IgD-negative memory B cell (primary cell): ENCODE measurements at regions not wholly inside any gene's neighbourhood (a gene's known extent, or its start where the extent isn't known, plus 50 kb on each side); places are given as distances from the start of the nearest gene placed in this dataset.

Source experiments
- H3K27ac Mint-ChIP-seq, 3 donors: one replicate each; pipeline ENCODE4 v1.8.0; 2020 to 2022; ENCODE audit warnings: mild to moderate bottlenecking in 3 of 3, mixed read lengths in 3 of 3, moderate library complexity in 1 of 3
- H3K27me3 Mint-ChIP-seq: one replicate; pipeline ENCODE4 v1.8.0; 2021; ENCODE audit warnings: mixed read lengths
- H3K36me3 Mint-ChIP-seq: one replicate; pipeline ENCODE4 v1.8.0; 2020; ENCODE audit warnings: mild to moderate bottlenecking, mixed read lengths
- H3K4me1 Mint-ChIP-seq, 3 donors: one replicate each; pipeline ENCODE4 v1.8.0; 2020 to 2022; ENCODE audit warnings: mixed read lengths in 3 of 3, mild to moderate bottlenecking in 1 of 3
- H3K4me3 Mint-ChIP-seq, 4 donors: one replicate each; pipeline ENCODE4 v1.8.0; 2020 to 2022; ENCODE audit warnings: mild to moderate bottlenecking in 4 of 4, mixed read lengths in 4 of 4, moderate library complexity in 3 of 4
- H3K9me3 Mint-ChIP-seq, 3 donors: one replicate each; pipeline ENCODE4 v1.8.0; 2020 to 2021; ENCODE audit warnings: mixed read lengths in 3 of 3, mild to moderate bottlenecking in 1 of 3

DNA sequence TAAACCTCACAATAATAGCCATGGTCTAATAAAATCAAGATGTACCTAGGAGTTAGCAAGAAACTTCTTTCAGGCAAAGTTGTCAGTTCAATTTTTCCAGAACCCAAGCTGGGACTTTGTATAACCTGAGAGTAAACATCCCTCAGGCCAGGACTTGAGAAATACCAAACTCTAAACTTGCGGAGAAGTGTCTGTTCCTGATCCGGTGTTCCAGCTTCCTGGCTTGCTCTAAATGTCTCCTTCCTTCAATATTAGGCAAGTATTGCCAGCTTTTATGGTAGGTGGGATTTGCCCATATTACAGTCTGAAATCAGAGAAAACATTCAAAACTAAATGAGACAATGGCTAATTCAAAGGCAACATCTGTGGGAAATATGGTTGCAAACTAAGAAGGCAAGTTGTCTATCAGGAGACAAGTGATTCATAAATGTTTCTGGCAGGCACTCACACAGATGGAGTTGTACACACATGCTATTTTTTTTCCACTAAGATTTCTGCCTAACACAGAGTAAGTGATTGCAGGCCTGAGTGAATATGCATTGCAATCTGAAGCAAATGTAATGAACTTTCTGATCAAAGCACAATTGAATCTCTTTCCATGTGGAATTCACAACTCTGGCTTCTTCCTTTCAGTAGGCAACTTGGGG is 88.3 kb upstream of the COL8A1 start:
- Mint-ChIP-seq H3K36me3 (no peaks in the 10 kb centered on the region), H3K4me1 (peaks cover 0 to 2% (median 0%) of the 10 kb centered on the region in 3 donors), H3K27ac (no peak overlapping the region), H3K27me3 (no peaks in the 10 kb centered on the region), H3K9me3 (peaks cover 0 to 3% (median 0%) of the 10 kb centered on the region in 3 donors), H3K4me3 (no peak overlapping the region)

DNA sequence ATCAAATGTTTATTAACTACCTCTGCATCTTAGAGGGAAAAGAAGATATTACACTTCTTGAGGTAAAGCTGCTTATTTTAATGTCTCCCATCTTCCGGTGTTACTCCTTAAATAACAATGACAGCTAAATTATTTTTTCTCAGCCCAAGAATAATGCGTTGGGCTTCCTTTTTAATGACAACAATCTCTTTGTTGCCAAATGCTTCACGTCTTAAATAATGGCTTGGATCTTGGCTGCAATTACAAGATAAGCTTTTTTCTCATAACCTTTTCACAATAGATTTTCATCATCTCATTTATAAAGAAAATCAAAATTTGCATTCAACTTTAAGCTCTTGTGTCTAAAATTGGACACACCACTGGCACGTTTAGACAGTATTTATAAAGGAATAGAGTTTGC is 89.2 kb upstream of the COL8A1 start:
- no peak overlapping the region for H3K4me3 Mint-ChIP-seq
- H3K36me3 Mint-ChIP-seq = no peaks in the 10 kb centered on the region
- H3K4me1 Mint-ChIP-seq = peaks cover 0 to 2% (median 0%) of the 10 kb centered on the region in 3 donors
- H3K27ac Mint-ChIP-seq = no peak overlapping the region
- no peaks in the 10 kb centered on the region for H3K9me3 Mint-ChIP-seq
- H3K27me3 Mint-ChIP-seq = no peaks in the 10 kb centered on the region

DNA sequence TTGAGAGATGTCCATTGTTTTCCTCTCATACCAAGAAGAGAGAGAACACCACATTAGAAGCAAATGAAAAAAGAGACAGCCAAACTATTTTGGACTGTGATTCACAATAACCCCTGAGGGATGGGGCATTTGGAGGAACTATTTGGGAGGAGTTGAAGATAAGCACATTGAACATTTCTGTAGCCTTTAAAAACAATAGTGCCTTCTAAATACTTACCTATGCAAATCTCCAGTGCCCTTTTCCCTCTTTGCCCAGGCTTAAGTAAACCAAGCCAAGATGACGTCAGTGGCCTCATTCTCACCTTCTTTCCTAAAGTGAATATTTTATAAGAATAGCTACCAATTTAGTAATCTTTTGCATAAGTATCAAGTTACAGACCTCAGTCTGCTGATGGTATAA is 89.7 kb upstream of the COL8A1 start:
- Mint-ChIP-seq H3K4me3 (no peak overlapping the region), H3K27me3 (no peaks in the 10 kb centered on the region), H3K9me3 (no peaks in the 10 kb centered on the region), H3K4me1 (peaks cover 0 to 2% (median 0%) of the 10 kb centered on the region in 3 donors), H3K27ac (no peak overlapping the region), H3K36me3 (no peaks in the 10 kb centered on the region)

DNA sequence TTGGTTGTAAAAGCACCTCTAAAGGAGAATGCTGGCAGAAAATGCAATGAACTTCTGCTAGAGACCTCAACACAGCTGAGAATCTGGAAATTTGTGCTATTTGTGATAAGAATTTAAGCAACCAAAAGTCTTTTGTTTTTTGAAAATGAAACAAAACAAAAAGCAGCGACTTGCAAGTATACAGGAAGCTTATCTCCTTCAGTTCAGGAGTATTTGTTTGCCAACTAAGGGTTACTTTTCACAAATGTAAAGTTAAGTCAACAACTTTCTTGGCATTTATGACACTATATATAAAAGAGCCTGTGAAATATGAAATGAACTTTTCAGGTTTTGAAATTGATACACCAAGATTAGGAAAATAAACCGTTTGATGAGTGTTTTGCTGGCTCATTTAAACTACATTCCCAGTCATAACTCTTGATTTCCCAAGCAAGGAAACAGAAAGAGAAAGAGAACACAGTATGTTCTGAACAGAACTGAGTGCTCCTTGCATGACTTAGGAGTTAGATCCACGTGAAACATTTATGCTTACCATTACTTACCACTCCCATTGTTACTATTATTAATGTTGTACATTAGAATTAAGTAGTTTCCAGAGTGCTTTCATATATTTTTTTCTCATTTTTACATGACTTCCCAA is 92.3 kb upstream of the COL8A1 start:
- H3K9me3 Mint-ChIP-seq = no peaks in the 10 kb centered on the region
- H3K27me3 Mint-ChIP-seq = no peaks in the 10 kb centered on the region
- peaks cover 2% of the 10 kb centered on the region for H3K36me3 Mint-ChIP-seq
- H3K4me1 Mint-ChIP-seq = peaks cover 0 to 2% (median 0%) of the 10 kb centered on the region in 3 donors
- no peak overlapping the region for H3K27ac Mint-ChIP-seq
- no peak overlapping the region for H3K4me3 Mint-ChIP-seq

DNA sequence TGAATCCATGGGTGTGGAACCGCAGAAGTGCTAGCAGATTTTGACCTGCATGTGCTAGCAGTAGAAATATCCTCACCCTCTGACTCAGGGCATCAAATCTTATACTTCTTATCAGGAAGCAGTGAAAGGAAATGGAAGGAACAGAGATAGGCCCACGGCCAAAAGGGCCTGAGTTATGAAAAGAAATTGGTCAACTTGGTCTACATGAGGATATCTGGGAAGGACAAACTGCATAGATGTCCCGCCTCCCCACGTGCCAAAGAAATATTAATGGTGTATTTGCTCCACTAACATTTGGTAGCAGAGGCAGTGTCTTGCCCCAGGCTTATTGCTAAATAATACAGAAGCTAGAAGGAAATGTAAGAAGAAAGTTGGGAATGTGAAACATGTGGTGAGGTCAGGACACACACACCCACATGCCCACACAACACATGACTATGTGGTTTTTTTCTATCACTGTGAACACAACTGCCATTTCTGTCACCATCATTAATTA is 93.6 kb upstream of the COL8A1 start:
- Mint-ChIP-seq H3K9me3 (no peaks in the 10 kb centered on the region), H3K36me3 (peaks cover 2% of the 10 kb centered on the region), H3K27ac (no peak overlapping the region), H3K4me1 (peaks cover 0 to 2% (median 0%) of the 10 kb centered on the region in 3 donors), H3K27me3 (no peaks in the 10 kb centered on the region), H3K4me3 (no peak overlapping the region)

DNA sequence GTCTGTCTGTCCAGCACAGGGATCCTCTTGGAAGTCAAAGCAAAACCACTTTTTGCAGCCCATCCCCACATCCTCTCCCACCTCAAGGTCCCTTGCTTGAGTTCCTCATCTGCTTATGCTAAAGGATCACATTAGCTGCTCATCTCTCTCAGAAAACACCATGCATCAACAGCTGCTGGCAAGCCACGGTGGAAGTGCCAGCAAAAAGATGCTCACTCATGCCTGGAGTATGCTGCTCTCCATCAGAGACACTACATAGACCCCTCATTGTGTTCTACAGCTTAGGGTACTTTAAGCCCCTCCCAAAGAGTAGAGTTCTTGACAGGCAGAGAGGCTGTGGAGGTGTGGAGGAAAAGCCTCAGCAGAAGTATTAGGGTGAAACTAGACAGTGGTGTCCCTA is 94.6 kb upstream of the COL8A1 start:
- no peak overlapping the region for H3K4me3 Mint-ChIP-seq
- H3K4me1 Mint-ChIP-seq = peaks cover 0 to 2% (median 0%) of the 10 kb centered on the region in 3 donors
- H3K27ac Mint-ChIP-seq = no peak overlapping the region
- H3K36me3 Mint-ChIP-seq = peaks cover 2% of the 10 kb centered on the region
- H3K9me3 Mint-ChIP-seq = no peaks in the 10 kb centered on the region
- no peaks in the 10 kb centered on the region for H3K27me3 Mint-ChIP-seq

DNA sequence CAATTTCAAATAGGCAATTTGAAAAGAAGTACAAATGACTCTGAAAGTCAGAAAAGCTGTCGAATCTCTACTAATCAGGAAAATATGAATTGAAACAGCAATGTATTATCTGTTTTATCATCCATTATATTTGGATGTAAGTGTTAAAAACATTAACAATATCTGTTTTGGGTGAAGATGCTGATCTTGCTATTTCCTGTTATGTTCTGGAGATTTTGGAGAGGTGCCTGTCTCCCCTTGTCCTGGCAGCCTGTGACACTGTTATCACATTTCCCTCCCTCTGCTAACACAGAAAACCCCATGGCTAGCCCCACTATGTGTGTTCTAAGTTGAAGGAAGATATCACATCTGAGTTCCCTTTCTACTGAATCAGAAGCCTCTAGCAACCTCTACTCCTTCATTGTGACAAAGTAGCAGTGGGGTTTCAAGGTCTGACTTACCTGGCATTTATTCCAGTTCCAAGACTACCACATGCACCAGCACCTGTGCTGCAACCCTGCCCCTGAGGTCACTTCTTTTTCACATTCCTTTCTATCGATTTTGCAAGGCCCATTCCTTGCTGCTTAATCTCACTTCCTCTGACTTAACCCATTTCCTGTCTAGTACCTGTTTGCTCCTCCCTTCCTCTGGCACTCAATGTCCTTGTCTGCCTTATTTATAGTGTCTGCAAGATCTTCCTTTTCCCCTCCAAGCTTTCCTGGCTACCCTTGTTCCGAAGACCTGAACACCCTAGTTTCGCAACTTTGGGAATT is 95.5 kb upstream of the COL8A1 start:
- Mint-ChIP-seq H3K27me3 (no peaks in the 10 kb centered on the region), H3K9me3 (no peaks in the 10 kb centered on the region), H3K27ac (no peak overlapping the region), H3K4me3 (no peak overlapping the region), H3K4me1 (peaks cover 0 to 2% (median 0%) of the 10 kb centered on the region in 3 donors), H3K36me3 (peaks cover 2% of the 10 kb centered on the region)

DNA sequence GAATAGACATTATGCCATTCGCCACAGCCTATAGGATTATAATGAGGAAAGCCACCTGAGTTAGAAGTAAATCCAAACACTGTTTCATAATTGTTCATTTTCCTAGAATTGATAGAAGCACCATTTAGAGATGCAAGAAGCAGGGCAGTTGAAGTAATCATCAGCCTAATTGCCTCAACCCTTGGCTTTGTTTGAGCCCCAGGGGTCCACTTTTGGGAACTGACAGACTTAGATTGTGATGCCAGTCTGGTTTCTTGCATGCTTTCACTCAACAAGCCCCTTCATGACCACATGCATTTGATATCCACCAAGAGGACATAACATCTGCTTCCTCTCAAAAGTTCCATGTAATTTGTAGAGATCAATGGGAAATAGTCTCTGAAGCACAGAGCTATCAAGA is 97.2 kb upstream of the COL8A1 start:
- peaks cover 2% of the 10 kb centered on the region for H3K36me3 Mint-ChIP-seq
- H3K4me1 Mint-ChIP-seq = peaks cover 0 to 2% (median 0%) of the 10 kb centered on the region in 3 donors
- no peaks in the 10 kb centered on the region for H3K27me3 Mint-ChIP-seq
- no peaks in the 10 kb centered on the region for H3K9me3 Mint-ChIP-seq
- no peak overlapping the region for H3K27ac Mint-ChIP-seq
- H3K4me3 Mint-ChIP-seq = no peak overlapping the region

DNA sequence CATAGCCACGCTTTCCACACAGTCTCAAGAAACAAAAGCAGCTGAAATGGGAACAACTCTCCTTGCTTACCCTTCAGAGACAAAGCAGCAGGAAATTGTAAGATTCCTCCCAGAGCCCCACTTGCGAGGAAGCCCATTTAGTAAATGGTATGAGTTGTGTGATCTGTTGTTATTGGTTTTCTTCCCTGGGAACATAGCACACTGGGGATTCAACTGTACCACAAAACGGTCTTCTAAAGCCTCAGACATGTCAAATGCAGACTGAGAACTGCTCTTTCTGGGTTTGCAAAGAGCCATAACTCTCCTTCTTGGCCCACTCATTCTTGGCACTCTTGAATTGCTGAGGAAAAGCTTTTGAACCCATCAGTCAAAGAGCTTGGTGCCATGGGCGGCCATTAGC is 101.0 kb upstream of the COL8A1 start:
- H3K4me1 Mint-ChIP-seq = no peaks in the 10 kb centered on the region
- H3K27ac Mint-ChIP-seq = no peak overlapping the region
- H3K36me3 Mint-ChIP-seq = no peaks in the 10 kb centered on the region
- H3K27me3 Mint-ChIP-seq = peaks cover under 1% of the 10 kb centered on the region
- H3K4me3 Mint-ChIP-seq = no peak overlapping the region
- no peaks in the 10 kb centered on the region for H3K9me3 Mint-ChIP-seq

DNA sequence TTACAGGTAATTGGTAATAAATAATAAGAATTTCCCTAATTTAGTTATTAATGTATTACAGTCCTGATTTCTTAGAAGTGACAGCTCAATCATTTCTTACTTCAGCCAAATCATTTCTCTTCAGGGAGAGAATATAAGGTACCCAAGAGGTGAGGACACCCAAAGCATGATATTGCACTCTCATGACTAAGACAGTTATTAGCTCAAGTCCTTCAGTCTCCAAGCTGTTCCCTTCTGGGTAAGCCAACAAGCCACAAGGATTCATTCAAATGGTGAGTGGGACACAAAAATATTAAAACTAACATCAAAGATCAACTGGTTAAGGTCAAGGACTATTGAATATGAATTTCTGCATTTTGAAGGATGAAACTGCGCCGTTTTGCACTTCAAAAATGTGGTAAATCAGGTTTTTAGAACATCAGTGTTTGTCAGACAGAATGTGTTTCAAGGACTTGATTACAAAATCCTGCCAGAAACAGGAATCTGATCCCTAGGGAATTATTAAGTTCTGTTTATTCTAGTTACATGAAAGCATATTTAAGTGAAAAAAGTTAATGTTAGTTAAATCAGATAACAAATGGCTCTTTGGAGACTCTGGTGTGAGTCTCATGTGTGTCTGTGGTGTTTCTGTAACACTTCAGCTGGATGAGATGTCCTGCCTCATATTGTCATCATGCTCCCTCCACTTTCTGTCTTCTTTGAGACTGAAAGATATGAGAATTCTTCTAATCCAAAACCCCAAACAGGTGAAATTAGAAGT is 101.7 kb upstream of the COL8A1 start:
- no peaks in the 10 kb centered on the region for H3K9me3 Mint-ChIP-seq
- no peak overlapping the region for H3K4me3 Mint-ChIP-seq
- H3K27me3 Mint-ChIP-seq = peaks cover 1% of the 10 kb centered on the region
- H3K27ac Mint-ChIP-seq = no peak overlapping the region
- H3K4me1 Mint-ChIP-seq = no peaks in the 10 kb centered on the region
- H3K36me3 Mint-ChIP-seq = no peaks in the 10 kb centered on the region

DNA sequence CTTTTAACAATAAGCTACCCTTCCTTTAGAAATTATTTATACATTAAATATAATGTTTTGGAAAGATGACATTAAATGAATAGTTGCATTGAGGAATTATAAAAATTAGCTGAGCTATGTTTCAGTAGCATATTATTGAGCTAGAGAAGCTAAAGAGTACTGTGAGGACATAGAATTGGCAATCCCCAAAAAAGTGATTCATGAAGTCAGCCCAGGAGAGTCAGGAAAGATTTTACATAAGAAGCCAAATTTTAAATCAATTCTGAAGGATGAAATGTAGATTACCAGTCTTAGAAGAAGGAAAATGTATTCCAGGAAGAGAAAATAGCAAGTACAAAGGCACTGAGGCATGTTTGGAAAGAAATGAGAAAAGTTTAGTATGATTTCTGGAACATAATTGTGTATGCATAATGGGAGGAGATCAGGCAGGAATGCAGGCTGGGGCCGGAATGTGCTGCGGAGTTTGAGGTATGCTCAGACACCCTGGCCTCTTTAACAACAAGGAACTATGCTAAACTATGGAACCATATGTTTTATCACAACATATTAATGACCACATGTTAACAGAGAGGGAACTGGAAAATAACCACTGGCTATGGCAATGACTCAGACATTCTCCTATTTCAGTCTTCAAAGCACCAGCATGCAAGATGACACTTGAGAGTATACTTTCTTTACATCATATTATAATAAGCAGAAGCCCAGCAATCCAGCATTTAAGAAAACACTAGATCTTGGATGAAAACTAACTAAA is 103.3 kb upstream of the COL8A1 start:
- Mint-ChIP-seq H3K4me3 (no peak overlapping the region), H3K4me1 (no peaks in the 10 kb centered on the region), H3K27me3 (peaks cover 1% of the 10 kb centered on the region), H3K9me3 (no peaks in the 10 kb centered on the region), H3K36me3 (no peaks in the 10 kb centered on the region), H3K27ac (no peak overlapping the region)

DNA sequence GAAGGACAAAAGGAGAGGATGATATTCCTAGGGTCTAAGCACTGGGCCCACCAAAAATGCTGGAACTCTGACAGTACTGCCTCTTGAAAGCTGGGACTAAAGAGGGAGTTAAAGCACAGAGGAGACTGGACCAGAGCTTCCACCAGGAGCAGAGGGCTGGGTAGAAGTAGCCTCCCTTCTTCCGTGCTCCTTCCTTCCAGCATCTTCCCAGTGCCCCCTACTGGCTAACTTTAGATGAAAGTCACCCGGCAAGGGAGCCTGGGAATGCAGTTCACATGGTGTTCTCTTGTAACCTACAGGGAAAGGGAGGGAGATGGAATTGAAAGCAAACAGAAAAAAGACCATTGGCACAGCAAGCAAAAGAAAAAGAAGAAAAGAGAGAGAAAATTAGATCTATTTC is 106.1 kb upstream of the COL8A1 start:
- Mint-ChIP-seq H3K27me3 (peaks cover 1% of the 10 kb centered on the region), H3K36me3 (no peaks in the 10 kb centered on the region), H3K4me1 (no peaks in the 10 kb centered on the region), H3K9me3 (peaks cover 0 to 2% (median 0%) of the 10 kb centered on the region in 3 donors), H3K4me3 (no peak overlapping the region), H3K27ac (no peak overlapping the region)

DNA sequence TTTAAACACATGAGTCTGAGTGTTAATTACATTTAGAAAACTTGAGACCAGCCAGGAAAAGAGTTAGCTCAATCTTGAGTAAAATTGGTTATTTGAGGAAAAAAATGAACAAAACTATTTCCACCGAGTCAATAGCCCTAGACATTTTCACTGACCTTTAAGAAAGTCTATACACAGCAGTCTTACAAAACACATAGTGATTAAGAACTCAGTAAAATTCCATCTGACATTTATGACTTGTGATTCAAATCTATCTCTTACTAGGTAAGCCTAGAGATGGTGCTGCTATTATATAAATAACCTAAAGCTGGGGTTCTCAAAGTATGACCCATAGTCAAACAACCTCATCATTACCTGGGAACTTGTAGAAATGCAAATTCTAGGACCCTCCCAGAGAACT is 109.1 kb upstream of the COL8A1 start:
- Mint-ChIP-seq H3K36me3 (no peaks in the 10 kb centered on the region), H3K4me3 (no peak overlapping the region), H3K27me3 (peaks cover 3% of the 10 kb centered on the region), H3K27ac (no peak overlapping the region), H3K4me1 (no peaks in the 10 kb centered on the region), H3K9me3 (peaks cover 0 to 5% (median 3%) of the 10 kb centered on the region in 3 donors)

DNA sequence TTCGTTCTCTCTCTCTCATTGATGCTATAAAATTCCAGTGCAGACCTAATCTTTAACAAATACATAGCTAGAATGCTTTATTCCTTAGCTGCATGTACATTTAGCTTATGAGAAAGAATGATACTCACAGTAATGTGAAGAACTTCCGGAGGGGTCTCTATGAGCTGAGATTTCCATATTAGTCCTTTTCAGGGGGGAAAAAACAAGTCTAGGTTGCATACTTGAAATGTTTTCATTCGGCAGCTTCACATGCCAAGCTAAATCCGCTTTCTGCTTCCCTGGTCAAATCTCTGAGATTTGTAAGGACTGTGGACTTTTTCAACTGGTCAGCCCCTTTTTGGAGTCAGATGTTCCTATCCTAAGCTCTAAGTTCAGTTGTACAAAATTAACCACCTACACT is 111.5 kb upstream of the COL8A1 start:
- peaks cover 0 to 5% (median 3%) of the 10 kb centered on the region in 3 donors for H3K9me3 Mint-ChIP-seq
- no peak overlapping the region for H3K27ac Mint-ChIP-seq
- no peak overlapping the region for H3K4me3 Mint-ChIP-seq
- peaks cover 1% of the 10 kb centered on the region for H3K27me3 Mint-ChIP-seq
- H3K36me3 Mint-ChIP-seq = no peaks in the 10 kb centered on the region
- H3K4me1 Mint-ChIP-seq = no peaks in the 10 kb centered on the region
